ENCODE measurements at regions not wholly inside any gene's neighbourhood (a gene's known extent, or its start where the extent isn't known, plus 50 kb on each side); places are given as distances from the start of the nearest gene placed in this dataset.

DNA sequence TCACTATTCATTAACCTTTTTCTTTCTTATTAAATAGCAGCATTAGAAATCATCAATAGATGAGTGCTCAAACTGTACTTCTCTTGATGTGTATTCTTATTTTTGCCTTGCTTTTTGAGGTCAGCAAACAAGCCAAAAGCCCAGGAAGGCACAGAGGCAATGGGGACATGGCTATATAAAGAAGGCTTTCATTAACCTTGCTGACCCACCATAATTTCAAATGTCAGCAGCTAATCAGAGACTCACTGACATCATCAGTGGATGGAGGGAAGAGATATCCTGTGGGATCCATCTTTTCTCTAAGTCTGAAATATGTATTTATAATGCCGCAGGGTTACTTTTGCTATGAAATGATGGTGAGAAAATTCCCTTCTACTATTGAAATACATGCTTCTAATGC lies 1162.8 kb upstream of the ACVR2A start:
- Histone ChIP-seq H3K27me3 (ENCODE audit: control insufficient read depth in 3 of 3, insufficient read depth in 3 of 3, low read length in 3 of 3) (no peaks in the 10 kb centered on the region), H3K36me3 (ENCODE audit: control insufficient read depth in 3 of 3, insufficient read depth in 3 of 3, low read length in 3 of 3) (no peaks in the 10 kb centered on the region), H3K27ac (ENCODE audit: low read depth, low read length) (no peak overlapping the region), H3K4me3 (ENCODE audit: low read length in 3 of 3) (no peak overlapping the region), H3K4me1 (ENCODE audit: control insufficient read depth in 3 of 3, insufficient read depth in 3 of 3, low read length in 3 of 3) (no peaks in the 10 kb centered on the region), H3K9ac (ENCODE audit: low read depth in 1 of 3, low read length in 3 of 3) (no peak overlapping the region), H3K9me3 (ENCODE audit: control insufficient read depth in 3 of 3, low read length in 3 of 3) (no peaks in the 10 kb centered on the region)

DNA sequence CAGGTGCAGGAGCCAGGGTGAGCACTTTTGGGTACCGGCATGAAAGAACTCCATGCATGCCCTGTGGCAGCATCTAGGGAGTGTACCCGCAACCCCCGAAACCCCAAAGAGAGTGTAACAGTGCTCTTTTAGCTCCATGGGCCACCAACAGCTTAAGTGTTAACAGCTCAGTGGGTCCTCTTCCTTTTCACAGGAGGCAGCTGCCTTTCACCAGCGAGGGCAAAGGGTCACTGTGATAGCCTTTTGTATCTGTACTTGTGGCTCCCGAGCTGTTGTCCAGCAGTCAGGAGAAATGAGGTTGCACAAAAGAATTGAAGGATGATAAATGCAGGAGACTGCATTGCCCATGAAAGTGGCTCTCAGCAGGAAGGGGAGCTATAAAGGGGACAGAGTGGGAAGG lies 1166.3 kb upstream of the ACVR2A start:
- Histone ChIP-seq H3K4me1 (ENCODE audit: control insufficient read depth in 3 of 3, insufficient read depth in 3 of 3, low read length in 3 of 3) (no peaks in the 10 kb centered on the region), H3K4me3 (ENCODE audit: low read length in 3 of 3) (no peak overlapping the region), H3K9ac (ENCODE audit: low read depth in 1 of 3, low read length in 3 of 3) (no peak overlapping the region), H3K9me3 (ENCODE audit: control insufficient read depth in 3 of 3, low read length in 3 of 3) (no peaks in the 10 kb centered on the region), H3K36me3 (ENCODE audit: control insufficient read depth in 3 of 3, insufficient read depth in 3 of 3, low read length in 3 of 3) (no peaks in the 10 kb centered on the region), H3K27ac (ENCODE audit: low read depth, low read length) (no peak overlapping the region), H3K27me3 (ENCODE audit: control insufficient read depth in 3 of 3, insufficient read depth in 3 of 3, low read length in 3 of 3) (no peaks in the 10 kb centered on the region)

DNA sequence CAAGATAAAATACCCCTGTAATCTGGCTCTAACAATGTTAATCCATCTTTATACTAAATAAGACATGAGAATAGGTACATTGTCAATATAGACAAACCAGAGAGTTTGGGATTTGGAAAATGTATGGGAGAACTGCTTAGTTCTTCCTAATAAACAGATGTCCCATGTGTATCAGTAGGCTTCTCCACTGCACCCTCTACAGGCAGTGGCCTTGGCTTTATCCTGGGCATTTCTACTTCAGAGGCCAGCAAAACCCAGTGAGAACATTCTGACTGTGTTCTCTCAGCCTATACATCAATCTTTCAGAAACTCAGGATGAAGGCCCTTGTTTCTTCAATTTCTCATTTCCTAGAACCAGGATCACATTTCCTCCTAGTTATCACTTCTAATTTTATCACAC lies 1167.5 kb upstream of the ACVR2A start:
- Histone ChIP-seq H3K4me3 (ENCODE audit: low read length in 3 of 3) (no peak overlapping the region), H3K9ac (ENCODE audit: low read depth in 1 of 3, low read length in 3 of 3) (no peak overlapping the region), H3K9me3 (ENCODE audit: control insufficient read depth in 3 of 3, low read length in 3 of 3) (no peaks in the 10 kb centered on the region), H3K27me3 (ENCODE audit: control insufficient read depth in 3 of 3, insufficient read depth in 3 of 3, low read length in 3 of 3) (no peaks in the 10 kb centered on the region), H3K4me1 (ENCODE audit: control insufficient read depth in 3 of 3, insufficient read depth in 3 of 3, low read length in 3 of 3) (no peaks in the 10 kb centered on the region), H3K36me3 (ENCODE audit: control insufficient read depth in 3 of 3, insufficient read depth in 3 of 3, low read length in 3 of 3) (no peaks in the 10 kb centered on the region), H3K27ac (ENCODE audit: low read depth, low read length) (no peak overlapping the region)

DNA sequence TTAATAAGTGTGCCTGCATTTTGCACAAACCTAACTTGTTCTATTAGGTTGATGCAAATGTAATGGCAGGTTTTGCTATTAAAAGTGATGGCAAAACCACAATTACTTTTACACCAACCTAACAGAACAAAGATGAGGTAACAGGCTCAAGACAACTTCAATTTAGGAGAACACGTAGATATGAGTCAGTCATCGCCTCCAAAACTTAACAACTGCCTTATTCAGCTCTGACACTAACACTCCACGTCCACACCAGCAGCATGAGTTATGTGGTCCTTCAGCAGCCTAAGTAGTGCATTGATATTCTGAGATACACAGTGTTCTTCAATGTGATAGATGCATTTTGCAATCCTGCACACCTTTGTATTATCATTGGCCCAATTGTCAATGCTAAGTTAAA lies 1175.1 kb upstream of the ACVR2A start:
- Histone ChIP-seq H3K4me1 (ENCODE audit: control insufficient read depth in 3 of 3, insufficient read depth in 3 of 3, low read length in 3 of 3) (no peaks in the 10 kb centered on the region), H3K9me3 (ENCODE audit: control insufficient read depth in 3 of 3, low read length in 3 of 3) (no peaks in the 10 kb centered on the region), H3K27ac (ENCODE audit: low read depth, low read length) (no peak overlapping the region), H3K36me3 (ENCODE audit: control insufficient read depth in 3 of 3, insufficient read depth in 3 of 3, low read length in 3 of 3) (no peaks in the 10 kb centered on the region), H3K9ac (ENCODE audit: low read depth in 1 of 3, low read length in 3 of 3) (no peak overlapping the region), H3K27me3 (ENCODE audit: control insufficient read depth in 3 of 3, insufficient read depth in 3 of 3, low read length in 3 of 3) (no peaks in the 10 kb centered on the region), H3K4me3 (ENCODE audit: low read length in 3 of 3) (no peak overlapping the region)

- H3K9me3 ChIP-seq (ENCODE audit: control insufficient read depth in 3 of 3, low read length in 3 of 3): no peaks in the 10 kb centered on the region
- no peak overlapping the region for H3K27ac ChIP-seq (ENCODE audit: low read depth, low read length)
- no peaks in the 10 kb centered on the region for H3K27me3 ChIP-seq (ENCODE audit: control insufficient read depth in 3 of 3, insufficient read depth in 3 of 3, low read length in 3 of 3)
- no peaks in the 10 kb centered on the region for H3K36me3 ChIP-seq (ENCODE audit: control insufficient read depth in 3 of 3, insufficient read depth in 3 of 3, low read length in 3 of 3)
- H3K4me1 ChIP-seq (ENCODE audit: control insufficient read depth in 3 of 3, insufficient read depth in 3 of 3, low read length in 3 of 3): no peaks in the 10 kb centered on the region
- H3K4me3 ChIP-seq (ENCODE audit: low read length in 3 of 3): no peak overlapping the region
- no peak overlapping the region for H3K9ac ChIP-seq (ENCODE audit: low read depth in 1 of 3, low read length in 3 of 3)
These were observed 1178.5 kb upstream of the ACVR2A start for GRCh38 chr2:146666340-146666739.

- no peaks in the 10 kb centered on the region for H3K36me3 ChIP-seq (ENCODE audit: control insufficient read depth in 3 of 3, insufficient read depth in 3 of 3, low read length in 3 of 3)
- no peaks in the 10 kb centered on the region for H3K4me1 ChIP-seq (ENCODE audit: control insufficient read depth in 3 of 3, insufficient read depth in 3 of 3, low read length in 3 of 3)
- no peak overlapping the region for H3K9ac ChIP-seq (ENCODE audit: low read depth in 1 of 3, low read length in 3 of 3)
- H3K9me3 ChIP-seq (ENCODE audit: control insufficient read depth in 3 of 3, low read length in 3 of 3): no peaks in the 10 kb centered on the region
- H3K27me3 ChIP-seq (ENCODE audit: control insufficient read depth in 3 of 3, insufficient read depth in 3 of 3, low read length in 3 of 3): no peaks in the 10 kb centered on the region
- no peak overlapping the region for H3K4me3 ChIP-seq (ENCODE audit: low read length in 3 of 3)
- no peak overlapping the region for H3K27ac ChIP-seq (ENCODE audit: low read depth, low read length)
These were observed 1179.0 kb upstream of the ACVR2A start for GRCh38 chr2:146665800-146666199.

GRCh38 chr2:146661473-146662096 lies 1183.2 kb upstream of the ACVR2A start:
- no peak overlapping the region for H3K9ac ChIP-seq (ENCODE audit: low read depth in 1 of 3, low read length in 3 of 3)
- H3K4me1 ChIP-seq (ENCODE audit: control insufficient read depth in 3 of 3, insufficient read depth in 3 of 3, low read length in 3 of 3): no peaks in the 10 kb centered on the region
- no peaks in the 10 kb centered on the region for H3K9me3 ChIP-seq (ENCODE audit: control insufficient read depth in 3 of 3, low read length in 3 of 3)
- H3K27ac ChIP-seq (ENCODE audit: low read depth, low read length): no peak overlapping the region
- H3K4me3 ChIP-seq (ENCODE audit: low read length in 3 of 3): no peak overlapping the region
- no peaks in the 10 kb centered on the region for H3K36me3 ChIP-seq (ENCODE audit: control insufficient read depth in 3 of 3, insufficient read depth in 3 of 3, low read length in 3 of 3)
- no peaks in the 10 kb centered on the region for H3K27me3 ChIP-seq (ENCODE audit: control insufficient read depth in 3 of 3, insufficient read depth in 3 of 3, low read length in 3 of 3)

GRCh38 chr2:146659976-146660375 lies 1184.9 kb upstream of the ACVR2A start:
- Histone ChIP-seq H3K4me3 (ENCODE audit: low read length in 3 of 3) (no peak overlapping the region), H3K36me3 (ENCODE audit: control insufficient read depth in 3 of 3, insufficient read depth in 3 of 3, low read length in 3 of 3) (no peaks in the 10 kb centered on the region), H3K9ac (ENCODE audit: low read depth in 1 of 3, low read length in 3 of 3) (no peak overlapping the region), H3K9me3 (ENCODE audit: control insufficient read depth in 3 of 3, low read length in 3 of 3) (no peaks in the 10 kb centered on the region), H3K4me1 (ENCODE audit: control insufficient read depth in 3 of 3, insufficient read depth in 3 of 3, low read length in 3 of 3) (no peaks in the 10 kb centered on the region), H3K27ac (ENCODE audit: low read depth, low read length) (no peak overlapping the region), H3K27me3 (ENCODE audit: control insufficient read depth in 3 of 3, insufficient read depth in 3 of 3, low read length in 3 of 3) (no peaks in the 10 kb centered on the region)

GRCh38 chr2:146652311-146652710 lies 1192.5 kb upstream of the ACVR2A start:
- Histone ChIP-seq H3K4me3 (ENCODE audit: low read length in 3 of 3) (no peak overlapping the region), H3K9ac (ENCODE audit: low read depth in 1 of 3, low read length in 3 of 3) (no peak overlapping the region), H3K9me3 (ENCODE audit: control insufficient read depth in 3 of 3, low read length in 3 of 3) (no peaks in the 10 kb centered on the region), H3K27ac (ENCODE audit: low read depth, low read length) (no peak overlapping the region), H3K4me1 (ENCODE audit: control insufficient read depth in 3 of 3, insufficient read depth in 3 of 3, low read length in 3 of 3) (no peaks in the 10 kb centered on the region), H3K36me3 (ENCODE audit: control insufficient read depth in 3 of 3, insufficient read depth in 3 of 3, low read length in 3 of 3) (no peaks in the 10 kb centered on the region), H3K27me3 (ENCODE audit: control insufficient read depth in 3 of 3, insufficient read depth in 3 of 3, low read length in 3 of 3) (no peaks in the 10 kb centered on the region)

- Histone ChIP-seq H3K27me3 (ENCODE audit: control insufficient read depth in 3 of 3, insufficient read depth in 3 of 3, low read length in 3 of 3) (no peaks in the 10 kb centered on the region), H3K27ac (ENCODE audit: low read depth, low read length) (no peak overlapping the region), H3K9ac (ENCODE audit: low read depth in 1 of 3, low read length in 3 of 3) (no peak overlapping the region), H3K36me3 (ENCODE audit: control insufficient read depth in 3 of 3, insufficient read depth in 3 of 3, low read length in 3 of 3) (no peaks in the 10 kb centered on the region), H3K9me3 (ENCODE audit: control insufficient read depth in 3 of 3, low read length in 3 of 3) (no peaks in the 10 kb centered on the region), H3K4me3 (ENCODE audit: low read length in 3 of 3) (no peak overlapping the region), H3K4me1 (ENCODE audit: control insufficient read depth in 3 of 3, insufficient read depth in 3 of 3, low read length in 3 of 3) (no peaks in the 10 kb centered on the region)
These were observed 1193.5 kb upstream of the ACVR2A start for GRCh38 chr2:146651361-146651760.

GRCh38 chr2:146642066-146642465 lies 1202.8 kb upstream of the ACVR2A start:
- H3K27me3 ChIP-seq (ENCODE audit: control insufficient read depth in 3 of 3, insufficient read depth in 3 of 3, low read length in 3 of 3): no peaks in the 10 kb centered on the region

More at GRCh38 chr2:146642066-146642465, 1202.8 kb upstream of the ACVR2A start:
- Histone ChIP-seq H3K27ac (ENCODE audit: low read depth, low read length) (no peak overlapping the region), H3K36me3 (ENCODE audit: control insufficient read depth in 3 of 3, insufficient read depth in 3 of 3, low read length in 3 of 3) (no peaks in the 10 kb centered on the region), H3K9ac (ENCODE audit: low read depth in 1 of 3, low read length in 3 of 3) (no peak overlapping the region), H3K9me3 (ENCODE audit: control insufficient read depth in 3 of 3, low read length in 3 of 3) (no peaks in the 10 kb centered on the region), H3K4me3 (ENCODE audit: low read length in 3 of 3) (no peak overlapping the region), H3K4me1 (ENCODE audit: control insufficient read depth in 3 of 3, insufficient read depth in 3 of 3, low read length in 3 of 3) (no peaks in the 10 kb centered on the region)

All from skeletal muscle tissue (tissue), 3 donors.